Suprapubic skin (tissue), 3 donors: ENCODE measurements at regions not wholly inside any gene's neighbourhood (a gene's known extent, or its start where the extent isn't known, plus 50 kb on each side); places are given as distances from the start of the nearest gene placed in this dataset.

Source experiments
- POLR2A ChIP-seq, 2 donors: fragments of 450-650 bp; IDR thresholded peaks; one replicate each; pipeline ENCODE4 v1.6.1; 2017; ENCODE audit warnings: antibody characterized with exemption in 2 of 2, mild to moderate bottlenecking in 2 of 2, moderate library complexity in 2 of 2
- TF ChIP-seq, protein P1 (sequence below), 2 donors: fragments of 200-600 bp in 1 of 2; fragments of 450-650 bp in 1 of 2; sonication (generic) in 1 of 2; IDR thresholded peaks; one replicate each; pipeline ENCODE4 v1.5.1; 2016 to 2019; ENCODE audit warnings: antibody characterized with exemption in 2 of 2, mild to moderate bottlenecking in 1 of 2, moderate library complexity in 1 of 2

DNA sequence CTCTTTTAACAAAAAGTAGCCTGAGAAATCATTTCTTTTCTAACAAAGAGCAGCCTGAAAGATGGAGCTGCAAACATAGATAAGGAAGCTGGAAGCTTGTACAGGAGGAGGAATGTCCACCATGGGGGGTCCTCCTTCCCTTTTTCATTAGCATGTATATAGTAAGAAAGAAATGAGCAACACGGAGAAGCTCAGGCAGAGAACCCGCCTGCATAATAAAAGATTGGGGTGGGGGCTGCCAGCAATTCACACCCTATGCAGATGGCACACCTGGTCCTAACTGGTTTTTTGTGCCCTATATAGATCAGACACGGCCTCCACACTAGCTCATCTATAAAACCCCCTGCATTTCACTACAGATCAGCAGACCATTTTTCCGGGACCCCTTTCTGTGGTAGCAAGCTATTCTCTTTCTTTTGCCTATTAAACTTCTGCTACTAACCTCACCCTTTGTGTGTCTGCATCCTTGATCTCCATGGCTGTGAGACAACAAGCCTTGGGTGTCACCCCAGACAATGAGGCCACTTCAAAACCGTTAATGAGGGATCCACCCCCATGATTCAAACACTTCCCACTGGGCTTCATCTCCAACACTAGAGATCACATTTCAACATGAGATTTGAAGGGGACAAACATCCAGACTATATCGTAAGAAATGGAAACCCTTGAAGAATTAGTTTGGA is 167.5 kb upstream of the FREM2 start:
- TF ChIP-seq POLR2A (IDR thresholded peaks at IDR 0.05): no peak
- TF ChIP-seq, protein P1, sequence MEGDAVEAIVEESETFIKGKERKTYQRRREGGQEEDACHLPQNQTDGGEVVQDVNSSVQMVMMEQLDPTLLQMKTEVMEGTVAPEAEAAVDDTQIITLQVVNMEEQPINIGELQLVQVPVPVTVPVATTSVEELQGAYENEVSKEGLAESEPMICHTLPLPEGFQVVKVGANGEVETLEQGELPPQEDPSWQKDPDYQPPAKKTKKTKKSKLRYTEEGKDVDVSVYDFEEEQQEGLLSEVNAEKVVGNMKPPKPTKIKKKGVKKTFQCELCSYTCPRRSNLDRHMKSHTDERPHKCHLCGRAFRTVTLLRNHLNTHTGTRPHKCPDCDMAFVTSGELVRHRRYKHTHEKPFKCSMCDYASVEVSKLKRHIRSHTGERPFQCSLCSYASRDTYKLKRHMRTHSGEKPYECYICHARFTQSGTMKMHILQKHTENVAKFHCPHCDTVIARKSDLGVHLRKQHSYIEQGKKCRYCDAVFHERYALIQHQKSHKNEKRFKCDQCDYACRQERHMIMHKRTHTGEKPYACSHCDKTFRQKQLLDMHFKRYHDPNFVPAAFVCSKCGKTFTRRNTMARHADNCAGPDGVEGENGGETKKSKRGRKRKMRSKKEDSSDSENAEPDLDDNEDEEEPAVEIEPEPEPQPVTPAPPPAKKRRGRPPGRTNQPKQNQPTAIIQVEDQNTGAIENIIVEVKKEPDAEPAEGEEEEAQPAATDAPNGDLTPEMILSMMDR (IDR thresholded peaks at IDR 0.05): no peak
